ENCODE measurements at regions not wholly inside any gene's neighbourhood (a gene's known extent, or its start where the extent isn't known, plus 50 kb on each side); places are given as distances from the start of the nearest gene placed in this dataset.

DNA sequence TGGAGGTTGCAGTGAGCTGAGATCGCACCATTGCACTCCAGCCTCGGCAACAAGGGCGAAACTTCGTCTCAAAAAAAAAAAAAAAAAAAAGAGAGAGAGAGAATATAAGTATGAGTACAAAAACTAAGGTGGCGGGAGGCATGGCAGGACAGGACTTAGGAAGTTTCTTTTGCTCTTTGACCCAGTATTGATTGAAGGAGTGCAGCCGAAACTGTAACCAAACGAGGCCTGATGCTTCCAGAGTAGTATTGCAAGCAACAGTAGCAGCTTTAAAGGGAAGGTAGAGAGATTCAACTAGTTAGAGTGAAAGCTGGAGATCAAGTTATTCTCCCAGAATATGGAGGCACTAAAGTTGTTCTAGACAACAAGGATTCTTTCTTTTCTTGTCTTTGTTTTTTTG lies 99.2 kb upstream of the CASZ1 start:
- DNase-seq (ENCODE audit: low read depth in 4 of 4, low spot score in 3 of 4) = no peak

GRCh38 chr1:10896673-10897072 lies 100.2 kb upstream of the CASZ1 start:
- no peak for DNase-seq (ENCODE audit: low read depth in 4 of 4, low spot score in 3 of 4)

GRCh38 chr1:10897321-10897980 lies 101.0 kb upstream of the CASZ1 start:
- DNase-seq (ENCODE audit: low read depth in 4 of 4, low spot score in 3 of 4) = no peak

GRCh38 chr1:10897981-10898728 lies 101.7 kb upstream of the CASZ1 start:
- DNase-seq (ENCODE audit: low read depth in 4 of 4, low spot score in 3 of 4) = no peak

GRCh38 chr1:10898921-10899320 lies 102.5 kb upstream of the CASZ1 start:
- no peak for DNase-seq (ENCODE audit: low read depth in 4 of 4, low spot score in 3 of 4)

DNA sequence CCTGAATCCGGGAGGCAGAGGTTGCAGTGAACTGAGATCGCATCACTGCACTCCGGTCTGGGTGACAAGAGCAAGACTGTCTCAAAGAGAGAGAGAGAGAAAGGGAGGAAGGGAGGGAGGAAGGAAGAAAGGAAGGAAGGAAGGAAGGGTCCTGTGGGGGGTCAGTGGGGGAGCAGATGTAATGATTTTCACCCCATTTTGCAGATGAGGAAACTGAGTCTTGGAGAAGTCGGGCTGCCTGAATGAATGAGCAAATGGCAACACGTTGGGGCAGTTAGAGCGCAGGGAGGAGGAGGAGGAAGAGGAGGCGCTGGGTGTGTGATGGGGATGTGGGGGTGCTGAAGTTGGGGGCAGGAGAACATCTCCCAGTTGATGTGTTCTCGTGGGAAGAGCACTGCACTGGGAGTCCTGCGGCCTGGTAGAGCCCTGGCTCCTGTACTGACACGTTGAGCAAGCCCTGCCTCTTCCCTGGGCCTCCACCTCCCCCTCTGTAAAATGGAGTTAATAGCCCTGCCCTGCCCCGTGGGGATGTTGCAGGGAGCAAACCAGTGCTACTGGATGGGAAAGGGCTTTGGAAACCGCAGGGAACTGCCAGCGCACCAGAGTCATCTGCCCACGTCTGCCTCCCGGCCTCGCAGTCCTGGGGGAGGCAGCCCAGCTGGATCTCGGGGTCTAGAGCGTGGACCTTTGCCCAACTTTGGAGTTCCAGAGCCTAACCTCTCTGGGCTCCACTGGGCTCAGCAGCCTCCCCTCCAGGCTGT lies 103.2 kb upstream of the CASZ1 start:
- DNase-seq (ENCODE audit: low read depth in 4 of 4, low spot score in 3 of 4) = no peak

DNA sequence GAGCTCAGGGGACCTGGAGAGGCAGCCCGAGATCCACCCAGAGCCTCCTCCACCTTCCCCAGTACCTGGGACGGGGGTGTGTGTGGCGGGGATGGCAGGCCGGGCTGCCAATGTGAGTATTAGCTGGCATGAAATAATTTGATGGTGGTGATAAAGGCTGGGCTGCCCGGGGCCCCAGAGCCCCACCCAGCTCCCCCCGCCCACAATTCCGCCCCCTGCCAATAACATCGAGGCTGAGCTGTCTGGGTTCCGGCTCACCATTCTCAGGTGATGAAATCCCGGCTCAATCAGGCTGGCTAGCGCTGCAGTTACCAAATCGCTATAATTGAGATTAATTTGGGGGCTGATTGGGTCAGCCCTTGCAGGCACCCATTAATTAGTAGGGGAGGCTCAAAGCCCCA lies 103.8 kb upstream of the CASZ1 start:
- no peak for DNase-seq (ENCODE audit: low read depth in 4 of 4, low spot score in 3 of 4)

- no peak for DNase-seq (ENCODE audit: low read depth in 4 of 4, low spot score in 3 of 4)
These were observed 104.2 kb upstream of the CASZ1 start for GRCh38 chr1:10900691-10901090.

GRCh38 chr1:10901091-10901890 lies 104.8 kb upstream of the CASZ1 start:
- no peak for DNase-seq (ENCODE audit: low read depth in 4 of 4, low spot score in 3 of 4)

- no peak for DNase-seq (ENCODE audit: low read depth in 4 of 4, low spot score in 3 of 4)
These were observed 105.7 kb upstream of the CASZ1 start for GRCh38 chr1:10901891-10902805.

DNA sequence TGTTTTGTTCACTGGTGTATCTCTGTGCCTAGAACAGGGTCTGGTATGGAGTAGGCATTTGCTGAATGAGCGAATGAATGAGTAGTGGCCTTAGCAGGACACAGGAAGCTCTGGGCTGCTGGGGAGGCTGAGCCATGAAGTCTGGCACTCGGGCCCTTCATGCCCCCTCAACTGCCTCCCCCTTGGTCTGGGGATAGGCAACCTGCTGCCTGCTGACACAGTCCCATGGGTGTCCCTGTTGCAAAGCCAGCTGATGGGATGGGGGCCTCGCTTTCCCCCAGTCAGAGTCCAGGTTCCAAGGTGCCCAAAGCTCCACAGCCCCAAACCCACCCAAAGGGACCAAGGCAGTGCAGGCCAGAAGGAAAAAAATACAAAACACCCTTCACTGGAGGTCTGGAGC lies 107.0 kb upstream of the CASZ1 start:
- no peak for DNase-seq (ENCODE audit: low read depth in 4 of 4, low spot score in 3 of 4)

GRCh38 chr1:10903821-10904220 lies 107.4 kb upstream of the CASZ1 start:
- DNase-seq (ENCODE audit: low read depth in 4 of 4, low spot score in 3 of 4) = no peak

- DNase-seq (ENCODE audit: low read depth in 4 of 4, low spot score in 3 of 4) = no peak
These were observed 107.8 kb upstream of the TARDBP start for GRCh38 chr1:10904396-10905358.

DNA sequence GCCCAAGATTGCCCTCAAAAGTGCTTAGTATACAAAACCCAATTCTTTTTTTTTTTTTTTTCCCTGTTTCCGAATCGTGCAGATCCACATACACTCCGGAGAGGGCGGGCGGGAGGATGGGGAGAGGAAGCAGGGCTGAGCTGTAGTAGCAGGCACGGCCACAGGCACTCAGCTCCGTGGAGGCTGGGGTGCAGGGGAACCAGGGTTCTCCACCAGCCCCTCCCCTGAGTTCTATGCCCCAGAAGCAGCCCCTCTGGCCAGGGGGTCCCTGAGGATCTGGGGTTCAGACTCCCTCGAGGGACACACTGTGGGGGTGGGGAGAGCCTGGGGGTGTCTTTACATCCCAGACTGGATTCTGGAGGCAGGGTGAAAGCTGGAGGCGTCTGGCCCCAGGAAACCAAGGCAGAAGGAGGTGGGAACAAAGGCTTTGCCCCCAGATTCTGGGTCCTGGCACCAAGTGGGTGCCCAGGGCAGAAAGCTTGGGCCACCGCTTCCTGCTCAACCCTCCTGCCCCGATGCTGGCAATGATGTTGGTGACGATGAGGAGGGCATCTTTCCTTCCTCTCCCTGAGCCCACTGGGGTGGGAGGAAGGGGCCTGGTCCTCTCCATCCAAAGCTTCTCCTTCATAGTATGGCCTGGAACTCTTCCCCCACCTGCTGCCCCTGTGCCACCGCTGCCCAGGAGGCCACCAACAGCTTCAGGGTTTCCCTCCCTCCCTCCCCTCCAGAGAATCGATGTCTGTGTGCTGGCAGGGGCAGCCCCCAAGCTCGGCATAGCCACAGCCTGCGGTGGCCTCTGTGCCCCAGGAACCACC lies 106.4 kb upstream of the TARDBP start:
- DNase-seq (ENCODE audit: low read depth in 4 of 4, low spot score in 3 of 4) = no peak

GRCh38 chr1:10906866-10907519 lies 105.5 kb upstream of the TARDBP start:
- DNase-seq (ENCODE audit: low read depth in 4 of 4, low spot score in 3 of 4) = no peak

DNA sequence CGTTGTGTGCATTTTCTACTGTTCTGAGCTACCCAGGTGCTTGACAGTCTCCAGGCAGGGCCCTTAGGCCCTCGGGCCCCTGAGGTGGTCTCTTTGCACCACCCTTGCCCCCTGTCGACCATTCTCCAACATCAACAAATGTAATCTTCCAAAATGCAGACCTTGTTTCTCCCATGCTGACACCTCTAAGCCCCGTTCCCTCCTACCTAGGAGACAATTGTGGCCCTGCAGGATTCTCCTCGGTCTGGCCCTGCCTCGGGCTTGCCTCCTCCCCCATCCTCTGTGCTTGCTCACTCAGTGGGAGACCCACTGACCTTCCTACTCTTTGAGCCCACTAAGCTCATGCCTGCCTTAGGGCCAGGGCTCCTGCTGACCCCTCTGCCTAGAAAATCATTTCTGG lies 104.2 kb upstream of the TARDBP start:
- no peak for DNase-seq (ENCODE audit: low read depth in 4 of 4, low spot score in 3 of 4)
